PC-3 (cell line): ENCODE measurements at regions not wholly inside any gene's neighbourhood (a gene's known extent, or its start where the extent isn't known, plus 50 kb on each side); places are given as distances from the start of the nearest gene placed in this dataset.

Source experiments
- ATAC-seq: fragments of 200-7000 bp; cut with Tn5 transposase; 2 replicates; pipeline ENCODE4 v1.9.1; 2020; ENCODE audit warnings: mild to moderate bottlenecking, moderate library complexity
- BruUV-seq: library from RNA; stranded (reverse); fragments of 400-500 nt; replicated peaks from 2 replicates; lab custom pipeline; 2021; lab: Mats Ljungman, UMichigan
- CTCF ChIA-PET: fragments of 300-600 bp; sonication (Branson Sonifier 250); formaldehyde crosslinking; loops from one replicate; lab custom pipeline; 2022; ENCODE audit warnings: antibody characterized with exemption; lab: Charles Lee
- POLR2A ChIA-PET: fragments of 300-600 bp; sonication (Branson Sonifier 250); formaldehyde crosslinking; loops from one replicate; lab custom pipeline; 2022; ENCODE audit warnings: antibody characterized with exemption; ENCODE audit not compliant: unreplicated experiment; lab: Charles Lee
- DNase-seq: peaks from one replicate; pipeline ENCODE4 v3.0.0-alpha.2; 2015
- H2AFZ ChIP-seq: fragments of 300-600 bp; sonication (generic); 2 replicates; pipeline ENCODE4 v1.6.0; 2016; ENCODE audit warnings: antibody characterized with exemption, low read length
- H3F3A ChIP-seq: fragments of 300-600 bp; sonication (generic); one replicate; pipeline ENCODE4 v1.6.0; 2017; ENCODE audit warnings: antibody characterized with exemption, low read length, control low read depth, mild to moderate bottlenecking; ENCODE audit not compliant: unreplicated experiment
- H3K27ac ChIP-seq: fragments of 300-600 bp; sonication (generic); 2 replicates; pipeline ENCODE4 v1.5.1; 2016; ENCODE audit warnings: mild to moderate bottlenecking, low read length
- H3K27me3 ChIP-seq: fragments of 300-600 bp; sonication (generic); 2 replicates; pipeline ENCODE4 v1.6.1; 2016; ENCODE audit warnings: low read length, mixed read lengths
- H3K36me3 ChIP-seq: fragments of 300-600 bp; sonication (generic); 2 replicates; pipeline ENCODE4 v1.6.1; 2016; ENCODE audit warnings: low read depth, mixed run types, low read length, mixed read lengths
- H3K4me1 ChIP-seq: fragments of 300-600 bp; sonication (generic); 2 replicates; pipeline ENCODE4 v1.5.1; 2016; ENCODE audit warnings: low read length; ENCODE audit not compliant: insufficient read depth
- H3K4me2 ChIP-seq: fragments of 300-600 bp; sonication (generic); 2 replicates; pipeline ENCODE4 v1.6.0; 2016; ENCODE audit warnings: low read length
- H3K4me3 ChIP-seq: fragments of 300-600 bp; sonication (generic); 2 replicates; pipeline ENCODE4 v1.5.1; 2016; ENCODE audit warnings: mild to moderate bottlenecking, low read length, mixed read lengths
- H3K79me2 ChIP-seq: fragments of 300-600 bp; sonication (generic); 2 replicates; pipeline ENCODE4 v1.6.1; 2017; ENCODE audit warnings: low read length, mixed read lengths
- H3K9ac ChIP-seq: fragments of 300-600 bp; sonication (generic); 2 replicates; pipeline ENCODE4 v1.6.0; 2016; ENCODE audit warnings: mild to moderate bottlenecking, low read length
- H3K9me2 ChIP-seq: fragments of 300-600 bp; sonication (generic); replicated peaks from 2 replicates; pipeline ENCODE4 v1.6.1; 2016; ENCODE audit warnings: mixed run types, low read length, mixed read lengths
- H3K9me3 ChIP-seq: fragments of 300-600 bp; sonication (generic); 2 replicates; pipeline ENCODE4 v1.6.1; 2016; ENCODE audit warnings: low read length, mixed read lengths
- H4K20me1 ChIP-seq: fragments of 300-600 bp; sonication (generic); 2 replicates; pipeline ENCODE4 v1.6.1; 2016; ENCODE audit warnings: low read length, mixed read lengths
- CTCF ChIP-seq: fragments of 300-600 bp; sonication (generic); conservative IDR thresholded peaks from 2 replicates; pipeline ENCODE4 v1.5.1; 2017; ENCODE audit warnings: antibody characterized with exemption, low read depth, mild to moderate bottlenecking, low read length
- EZH2 ChIP-seq: fragments of 300-600 bp; sonication (generic); IDR thresholded peaks from one replicate; pipeline ENCODE4 v1.6.1; 2017; ENCODE audit warnings: antibody characterized with exemption, mild to moderate bottlenecking, low read length; ENCODE audit not compliant: unreplicated experiment
- EZH2phosphoT487 ChIP-seq: fragments of 300-600 bp; sonication (generic); IDR thresholded peaks from 2 replicates; pipeline ENCODE4 v1.6.1; 2018; ENCODE audit warnings: mild to moderate bottlenecking, antibody characterized with exemption, low read length, borderline replicate concordance
- intact Hi-C: fragments of 100-400 bp; cut with micrococcal nuclease; formaldehyde crosslinking; loops from 2 replicates; pipeline ENCODE4 v1.9.0; 2023

GRCh38 chr4:141455651-141456050 lies 180.7 kb upstream of the IL15 start:
- no peak overlapping the region for H2AFZ ChIP-seq
- no peaks in the 10 kb centered on the region for H3K27me3 ChIP-seq
- CTCF ChIA-PET = no interaction called here
- DNase-seq = no peak
- peaks cover 5% of the 10 kb centered on the region; the same call in 1 of the 2 replicates for H3K4me1 ChIP-seq
- no peaks in the 10 kb centered on the region for H4K20me1 ChIP-seq
- H3K79me2 ChIP-seq = no peaks in the 10 kb centered on the region
- H3F3A ChIP-seq = no peaks in the 10 kb centered on the region
- intact Hi-C loops = no loop called here
- TF ChIP-seq CTCF (no peak), EZH2phosphoT487 (no peak), EZH2 (no peak)
- no peaks in the 10 kb centered on the region for H3K36me3 ChIP-seq
- no peak overlapping the region for H3K27ac ChIP-seq
- no TSS peak for BruUV-seq
- no peaks in the 10 kb centered on the region for H3K9me3 ChIP-seq
- no peaks in the 10 kb centered on the region for H3K9me2 ChIP-seq
- H3K9ac ChIP-seq = no peak overlapping the region
- POLR2A ChIA-PET = no interaction called here
- no peak overlapping the region for H3K4me2 ChIP-seq
- ATAC-seq = no peak
- H3K4me3 ChIP-seq = no peak overlapping the region

- no peaks in the 10 kb centered on the region for H3K36me3 ChIP-seq
- intact Hi-C loops = no loop called here
- no peak overlapping the region for H3K4me3 ChIP-seq
- H3K9ac ChIP-seq = no peak overlapping the region
- CTCF ChIA-PET = no interaction called here
- H3F3A ChIP-seq = no peaks in the 10 kb centered on the region
- TF ChIP-seq CTCF (no peak), EZH2 (no peak), EZH2phosphoT487 (no peak)
- no peak overlapping the region for H3K27ac ChIP-seq
- POLR2A ChIA-PET = no interaction called here
- BruUV-seq = no TSS peak
- H4K20me1 ChIP-seq = no peaks in the 10 kb centered on the region
- H2AFZ ChIP-seq = no peak overlapping the region
- no peaks in the 10 kb centered on the region for H3K27me3 ChIP-seq
- H3K79me2 ChIP-seq = no peaks in the 10 kb centered on the region
- H3K9me2 ChIP-seq = no peaks in the 10 kb centered on the region
- ATAC-seq (no peak), DNase-seq (no peak)
- H3K4me1 ChIP-seq = peaks cover 8% of the 10 kb centered on the region; the same call in 1 of the 2 replicates
- H3K4me2 ChIP-seq = no peak overlapping the region
- no peaks in the 10 kb centered on the region for H3K9me3 ChIP-seq
These were observed 178.7 kb upstream of the IL15 start for GRCh38 chr4:141457653-141458052.

- no TSS peak for BruUV-seq
- ATAC-seq = peak; percentile 43; the same call in 1 of the 2 replicates
- ChIA-PET POLR2A (interaction anchor here (0.5 kb wide), 1 partner anchor 44 kb away, joined by 3 read pairs; no protein-coding TSS in a partner anchor), CTCF (no interaction called here)
- Histone ChIP-seq H3K9me2 (no peaks in the 10 kb centered on the region), H4K20me1 (no peaks in the 10 kb centered on the region), H3K9me3 (no peaks in the 10 kb centered on the region), H3K4me3 (no peak overlapping the region), H2AFZ (no peak overlapping the region), H3F3A (no peaks in the 10 kb centered on the region), H3K4me1 (peaks cover 8% of the 10 kb centered on the region; the same call in 1 of the 2 replicates), H3K36me3 (no peaks in the 10 kb centered on the region), H3K4me2 (no peak overlapping the region), H3K27me3 (no peaks in the 10 kb centered on the region), H3K79me2 (no peaks in the 10 kb centered on the region), H3K9ac (no peak overlapping the region), H3K27ac (no peak overlapping the region)
- DNase-seq = peak; percentile 44
- intact Hi-C loops = no loop called here
- TF ChIP-seq EZH2 (no peak), EZH2phosphoT487 (no peak), CTCF (no peak)
These were observed 177.9 kb upstream of the IL15 start for GRCh38 chr4:141458501-141458900.
